ENCODE measurements at regions not wholly inside any gene's neighbourhood (a gene's known extent, or its start where the extent isn't known, plus 50 kb on each side); places are given as distances from the start of the nearest gene placed in this dataset.

GRCh38 chr12:61676520-61676919 is 583.7 kb upstream of the USP15 start:
- no peak for DNase-seq (ENCODE audit: extremely low spot score, unreplicated experiment)
- Mint-ChIP-seq H3K36me3 (no peaks in the 10 kb centered on the region), H3K27ac (no peak overlapping the region), H3K4me1 (ENCODE audit: unreplicated experiment) (no peaks in the 10 kb centered on the region), H3K27me3 (no peaks in the 10 kb centered on the region), H3K4me3 (no peak overlapping the region), H3K9me3 (no peaks in the 10 kb centered on the region)
- TF ChIP-seq CTCF (conservative IDR thresholded peaks at IDR 0.05), result no peak

- H3K4me1 Mint-ChIP-seq (ENCODE audit: unreplicated experiment), result no peaks in the 10 kb centered on the region
- DNase-seq (ENCODE audit: extremely low spot score, unreplicated experiment), result no peak
- no peaks in the 10 kb centered on the region for H3K36me3 Mint-ChIP-seq
- no peak overlapping the region for H3K4me3 Mint-ChIP-seq
- no peaks in the 10 kb centered on the region for H3K27me3 Mint-ChIP-seq
- H3K9me3 Mint-ChIP-seq, result no peaks in the 10 kb centered on the region
- TF ChIP-seq CTCF (conservative IDR thresholded peaks at IDR 0.05), result no peak
- no peak overlapping the region for H3K27ac Mint-ChIP-seq
These were observed 572.8 kb upstream of the USP15 start for GRCh38 chr12:61687407-61687806.

- H3K36me3 Mint-ChIP-seq, result no peaks in the 10 kb centered on the region
- DNase-seq (ENCODE audit: extremely low spot score, unreplicated experiment), result no peak
- H3K4me1 Mint-ChIP-seq (ENCODE audit: unreplicated experiment), result no peaks in the 10 kb centered on the region
- TF ChIP-seq CTCF (conservative IDR thresholded peaks at IDR 0.05), result no peak
- H3K9me3 Mint-ChIP-seq, result peaks cover 5% of the 10 kb centered on the region
- H3K4me3 Mint-ChIP-seq, result no peak overlapping the region
- H3K27ac Mint-ChIP-seq, result no peak overlapping the region
- H3K27me3 Mint-ChIP-seq, result no peaks in the 10 kb centered on the region
These were observed 566.0 kb upstream of the USP15 start for GRCh38 chr12:61694214-61694613.

- no peaks in the 10 kb centered on the region for H3K4me1 Mint-ChIP-seq (ENCODE audit: unreplicated experiment)
- no peaks in the 10 kb centered on the region for H3K9me3 Mint-ChIP-seq
- DNase-seq (ENCODE audit: extremely low spot score, unreplicated experiment), result no peak
- H3K4me3 Mint-ChIP-seq, result no peak overlapping the region
- TF ChIP-seq CTCF (conservative IDR thresholded peaks at IDR 0.05), result no peak
- no peaks in the 10 kb centered on the region for H3K36me3 Mint-ChIP-seq
- no peaks in the 10 kb centered on the region for H3K27me3 Mint-ChIP-seq
- H3K27ac Mint-ChIP-seq, result no peak overlapping the region
These were observed 558.7 kb upstream of the USP15 start for GRCh38 chr12:61701471-61701870.

- no peaks in the 10 kb centered on the region for H3K27me3 Mint-ChIP-seq
- DNase-seq (ENCODE audit: extremely low spot score, unreplicated experiment), result no peak
- no peaks in the 10 kb centered on the region for H3K4me1 Mint-ChIP-seq (ENCODE audit: unreplicated experiment)
- H3K4me3 Mint-ChIP-seq, result no peak overlapping the region
- no peak overlapping the region for H3K27ac Mint-ChIP-seq
- no peak for TF ChIP-seq CTCF (conservative IDR thresholded peaks at IDR 0.05)
- no peaks in the 10 kb centered on the region for H3K9me3 Mint-ChIP-seq
- H3K36me3 Mint-ChIP-seq, result no peaks in the 10 kb centered on the region
These were observed 553.4 kb upstream of the USP15 start for GRCh38 chr12:61706783-61707182.

- Mint-ChIP-seq H3K27me3 (no peaks in the 10 kb centered on the region), H3K9me3 (no peaks in the 10 kb centered on the region), H3K4me3 (no peak overlapping the region), H3K27ac (no peak overlapping the region), H3K36me3 (no peaks in the 10 kb centered on the region), H3K4me1 (ENCODE audit: unreplicated experiment) (no peaks in the 10 kb centered on the region)
- no peak for TF ChIP-seq CTCF (conservative IDR thresholded peaks at IDR 0.05)
- no peak for DNase-seq (ENCODE audit: extremely low spot score, unreplicated experiment)
These were observed 547.1 kb upstream of the USP15 start for GRCh38 chr12:61713121-61713520.
